Activated T-helper 17 cell treated with anti-CD3 and anti-CD28 coated beads, Interleukin-2, amount 50 U/mL, for 72 hours (primary cell): ENCODE measurements at regions not wholly inside any gene's neighbourhood (a gene's known extent, or its start where the extent isn't known, plus 50 kb on each side); places are given as distances from the start of the nearest gene placed in this dataset.

Source experiments
- ATAC-seq: fragments of 150-1000 bp; cut with Tn5 transposase; replicated peaks from 2 replicates; pipeline ENCODE4 v1.10.0; 2021; ENCODE audit warnings: mild to moderate bottlenecking, moderate library complexity
- H3K27ac Mint-ChIP-seq: one replicate; pipeline ENCODE4 v1.8.0; 2022; ENCODE audit warnings: mixed read lengths
- H3K27me3 Mint-ChIP-seq: one replicate; pipeline ENCODE4 v1.8.0; 2022; ENCODE audit warnings: mixed read lengths
- H3K36me3 Mint-ChIP-seq: one replicate; pipeline ENCODE4 v1.8.0; 2022; ENCODE audit warnings: low read depth, mild to moderate bottlenecking, mixed read lengths
- H3K4me1 Mint-ChIP-seq: one replicate; pipeline ENCODE4 v1.8.0; 2022; ENCODE audit warnings: mixed read lengths
- H3K4me3 Mint-ChIP-seq: one replicate; pipeline ENCODE4 v1.8.0; 2022; ENCODE audit warnings: mild to moderate bottlenecking, mixed read lengths
- H3K9me3 Mint-ChIP-seq: one replicate; pipeline ENCODE4 v1.8.0; 2022; ENCODE audit warnings: mixed read lengths

DNA sequence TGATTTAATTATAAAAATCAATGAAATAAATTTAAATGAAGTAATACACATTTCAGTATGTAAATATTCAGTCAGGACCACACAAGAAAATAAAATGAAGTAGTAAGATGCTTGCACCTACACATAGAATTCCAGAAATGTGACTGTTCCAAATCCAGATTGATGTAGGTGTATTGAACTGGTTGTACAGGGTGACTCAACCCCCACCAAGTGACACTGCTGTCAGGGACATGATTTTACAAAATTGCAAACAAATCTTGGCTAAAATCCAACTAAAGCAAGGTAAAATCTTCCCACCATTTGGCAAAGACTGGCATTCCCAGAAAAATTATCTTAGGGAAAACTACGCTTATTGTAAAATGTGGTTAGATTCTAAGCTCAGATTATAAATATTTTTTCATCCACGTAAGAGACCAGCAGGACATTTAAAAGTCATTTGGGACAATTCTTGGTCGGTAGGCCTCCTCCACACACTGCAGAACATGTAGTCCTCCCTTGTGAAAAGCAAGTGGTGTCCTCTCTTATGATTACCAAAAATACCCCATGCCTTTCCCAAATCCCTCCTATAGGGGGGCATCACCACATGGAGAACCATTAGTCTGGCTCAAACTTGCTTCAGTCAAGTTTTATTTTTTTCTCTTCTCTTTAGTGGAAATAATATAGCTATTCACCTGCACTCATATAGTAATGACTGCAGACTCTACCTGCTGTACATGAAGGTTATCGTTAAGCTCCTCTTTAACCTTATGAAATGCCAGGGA, 287.1 kb upstream of the SMIM30 start:
- H3K4me1 Mint-ChIP-seq, result no peaks in the 10 kb centered on the region
- H3K27me3 Mint-ChIP-seq, result peaks cover 22% of the 10 kb centered on the region
- ATAC-seq, result no peak
- H3K27ac Mint-ChIP-seq, result no peak overlapping the region
- no peaks in the 10 kb centered on the region for H3K36me3 Mint-ChIP-seq
- H3K9me3 Mint-ChIP-seq, result no peaks in the 10 kb centered on the region
- no peak overlapping the region for H3K4me3 Mint-ChIP-seq

DNA sequence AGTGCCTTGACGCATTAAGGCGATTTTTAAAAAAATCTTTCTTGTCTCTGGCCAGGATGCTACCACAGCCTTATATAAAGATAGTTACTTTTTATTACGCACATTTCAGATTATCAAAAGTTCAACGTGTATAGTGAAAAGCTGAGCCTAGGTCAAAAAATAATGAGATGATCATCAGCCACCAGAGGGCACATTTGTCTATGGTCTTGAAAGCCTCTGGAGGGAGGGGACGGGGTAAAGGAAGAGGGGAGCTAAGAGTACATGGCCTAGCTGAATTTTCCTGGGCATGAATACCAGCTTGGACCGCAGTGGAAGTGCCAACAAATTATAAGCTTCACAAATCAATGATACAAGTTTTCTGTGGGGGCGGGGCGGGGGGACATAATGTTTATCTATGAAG, 285.9 kb upstream of the SMIM30 start:
- H3K9me3 Mint-ChIP-seq, result no peaks in the 10 kb centered on the region
- H3K27me3 Mint-ChIP-seq, result peaks cover 19% of the 10 kb centered on the region
- no peak overlapping the region for H3K27ac Mint-ChIP-seq
- no peaks in the 10 kb centered on the region for H3K36me3 Mint-ChIP-seq
- H3K4me1 Mint-ChIP-seq, result no peaks in the 10 kb centered on the region
- no peak overlapping the region for H3K4me3 Mint-ChIP-seq
- no peak for ATAC-seq

DNA sequence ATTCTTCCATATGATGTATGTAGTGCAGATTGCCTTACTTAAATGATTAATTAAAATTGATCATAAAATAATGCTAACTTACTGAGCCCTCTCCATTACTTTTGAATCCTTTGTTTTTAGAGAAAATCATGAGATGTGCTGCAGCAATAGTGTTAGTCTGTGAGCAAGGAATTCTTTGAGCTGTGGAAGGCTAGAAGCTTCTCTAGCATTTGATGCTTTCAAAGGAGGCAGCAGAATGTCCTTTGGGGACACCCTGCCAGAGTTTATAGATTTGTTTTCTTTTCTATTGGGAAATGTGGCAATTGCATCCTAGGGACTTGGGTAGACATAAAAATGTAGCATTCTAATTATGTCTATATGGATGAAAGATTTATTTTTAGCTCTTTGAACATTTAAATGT, 284.1 kb upstream of the SMIM30 start:
- ATAC-seq, result no peak
- no peaks in the 10 kb centered on the region for H3K4me1 Mint-ChIP-seq
- H3K4me3 Mint-ChIP-seq, result no peak overlapping the region
- peaks cover 14% of the 10 kb centered on the region for H3K27me3 Mint-ChIP-seq
- no peaks in the 10 kb centered on the region for H3K9me3 Mint-ChIP-seq
- H3K27ac Mint-ChIP-seq, result no peak overlapping the region
- H3K36me3 Mint-ChIP-seq, result no peaks in the 10 kb centered on the region

DNA sequence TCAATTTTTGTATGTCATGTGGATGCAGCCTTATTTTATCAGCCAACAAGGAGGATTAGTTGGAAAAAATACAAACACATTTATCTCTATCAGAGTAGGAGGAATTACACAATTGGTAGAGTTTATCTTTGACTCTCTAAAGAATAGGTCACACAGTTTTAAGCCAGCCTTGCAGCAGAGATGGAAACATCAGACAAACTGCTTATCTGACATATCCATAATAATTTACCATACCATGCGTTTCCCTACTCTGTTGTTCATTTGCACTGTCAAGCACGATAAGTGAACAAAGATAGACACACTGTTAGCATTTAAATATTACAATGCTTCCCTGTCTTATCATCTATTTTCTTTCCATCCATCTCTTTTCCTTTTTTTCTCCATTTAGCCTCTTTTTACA, 283.7 kb upstream of the SMIM30 start:
- H3K9me3 Mint-ChIP-seq, result no peaks in the 10 kb centered on the region
- H3K27me3 Mint-ChIP-seq, result peaks cover 14% of the 10 kb centered on the region
- H3K27ac Mint-ChIP-seq, result no peak overlapping the region
- no peaks in the 10 kb centered on the region for H3K36me3 Mint-ChIP-seq
- no peak for ATAC-seq
- H3K4me1 Mint-ChIP-seq, result no peaks in the 10 kb centered on the region
- no peak overlapping the region for H3K4me3 Mint-ChIP-seq

DNA sequence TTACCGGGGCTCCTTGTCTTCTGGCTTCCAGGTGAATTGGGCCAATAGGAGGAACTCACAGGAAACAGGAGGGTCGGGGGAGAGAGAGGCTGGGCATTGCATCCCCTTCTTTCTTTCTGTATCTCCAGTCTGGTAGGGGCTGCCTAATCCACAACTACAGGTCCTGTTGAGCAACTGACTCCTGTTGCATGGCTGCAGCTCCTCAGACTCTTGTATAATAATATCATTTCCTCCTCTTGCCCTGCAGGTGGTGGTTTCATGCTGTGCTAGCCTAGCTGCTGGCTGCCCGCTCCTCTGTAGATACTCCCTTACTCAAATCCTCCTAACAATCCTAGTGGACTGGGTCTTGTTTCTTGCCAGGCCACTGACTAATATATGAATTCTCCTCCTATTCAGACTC, 276.5 kb upstream of the SMIM30 start:
- Mint-ChIP-seq H3K9me3 (peaks cover 1% of the 10 kb centered on the region), H3K4me1 (no peaks in the 10 kb centered on the region), H3K36me3 (no peaks in the 10 kb centered on the region), H3K27me3 (no peaks in the 10 kb centered on the region), H3K4me3 (no peak overlapping the region), H3K27ac (no peak overlapping the region)
- ATAC-seq, result no peak

DNA sequence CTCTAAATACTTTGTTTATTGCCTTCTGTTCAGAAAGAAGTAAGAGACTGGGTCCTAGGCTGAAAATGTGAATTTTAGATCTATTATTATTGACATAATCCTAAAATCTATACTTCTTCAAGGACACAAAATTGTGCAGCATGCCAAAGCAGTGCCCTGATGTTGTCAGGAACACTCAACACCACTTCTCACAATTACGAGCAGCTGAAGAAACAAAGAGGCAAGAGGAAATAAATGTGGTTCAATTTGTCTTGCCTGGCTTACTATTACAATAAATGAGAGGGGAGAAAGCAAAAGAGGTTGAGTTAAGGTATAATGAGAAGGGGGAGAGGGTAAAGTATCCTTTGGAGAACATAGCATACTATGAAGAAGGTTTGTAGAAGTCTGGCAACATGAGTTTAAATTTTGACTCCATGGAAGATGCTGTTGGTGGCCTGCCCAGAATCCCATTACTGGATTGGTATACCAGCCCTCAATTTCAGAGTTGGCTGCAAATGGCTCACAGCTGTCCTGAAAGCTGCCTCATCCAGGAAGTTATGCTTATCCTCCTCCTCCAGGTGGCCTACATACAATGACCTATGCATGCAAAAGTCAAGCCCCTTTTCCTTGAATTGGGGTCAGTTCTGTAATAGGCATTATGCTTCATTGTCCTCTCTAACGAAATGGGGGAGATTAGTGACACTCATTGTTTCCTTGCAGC, 274.6 kb upstream of the SMIM30 start:
- ATAC-seq, result no peak
- Mint-ChIP-seq H3K4me1 (no peaks in the 10 kb centered on the region), H3K4me3 (no peak overlapping the region), H3K36me3 (no peaks in the 10 kb centered on the region), H3K27me3 (peaks cover 3% of the 10 kb centered on the region), H3K27ac (no peak overlapping the region), H3K9me3 (peaks cover 6% of the 10 kb centered on the region)

DNA sequence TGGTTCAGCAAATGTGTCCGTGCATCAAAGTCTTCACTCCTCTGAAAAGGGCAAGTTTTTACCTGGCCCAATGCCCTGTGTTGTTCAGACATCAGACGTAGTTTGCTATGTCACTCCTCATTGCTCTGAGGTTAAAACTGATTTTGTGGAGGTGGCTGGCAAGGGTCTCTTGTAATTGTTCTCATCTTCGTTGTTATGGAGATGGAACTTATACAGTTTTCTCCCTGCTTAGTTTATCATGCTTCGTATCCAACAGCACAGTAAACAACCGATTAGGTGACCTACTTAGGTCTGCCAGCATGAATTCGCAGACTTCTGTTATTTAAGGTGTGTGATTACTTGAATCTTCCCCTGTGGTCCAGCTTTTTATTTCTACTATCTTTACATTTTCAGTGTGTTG, 274.1 kb upstream of the SMIM30 start:
- peaks cover 6% of the 10 kb centered on the region for H3K9me3 Mint-ChIP-seq
- no peak overlapping the region for H3K4me3 Mint-ChIP-seq
- peaks cover 3% of the 10 kb centered on the region for H3K27me3 Mint-ChIP-seq
- no peak for ATAC-seq
- no peak overlapping the region for H3K27ac Mint-ChIP-seq
- no peaks in the 10 kb centered on the region for H3K36me3 Mint-ChIP-seq
- no peaks in the 10 kb centered on the region for H3K4me1 Mint-ChIP-seq

DNA sequence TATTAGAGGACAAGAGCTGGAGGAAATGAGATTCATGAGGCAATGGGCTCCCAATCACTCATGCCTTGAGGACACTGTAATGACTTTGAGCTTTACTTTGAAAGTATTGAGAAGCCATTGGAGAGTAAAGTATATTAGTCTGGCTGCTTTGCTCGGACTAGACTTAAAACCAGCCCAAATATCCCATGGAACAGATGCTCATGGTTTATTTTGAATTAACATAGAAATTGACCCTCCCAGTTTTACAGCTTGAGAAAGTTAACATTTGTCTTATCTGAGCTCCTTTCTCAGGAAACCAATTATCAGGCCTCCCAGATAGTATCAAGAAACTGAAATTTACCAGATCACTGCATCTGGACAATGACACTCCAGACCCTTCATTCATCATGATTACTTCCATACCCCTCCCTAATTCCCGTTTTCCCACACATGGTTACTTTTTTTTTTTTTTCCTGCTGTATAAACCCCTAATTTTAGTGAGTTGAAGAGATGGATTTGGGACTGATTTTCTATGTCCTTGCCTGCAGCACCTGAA, 270.8 kb upstream of the SMIM30 start:
- no peak overlapping the region for H3K4me3 Mint-ChIP-seq
- no peaks in the 10 kb centered on the region for H3K36me3 Mint-ChIP-seq
- no peaks in the 10 kb centered on the region for H3K4me1 Mint-ChIP-seq
- no peak overlapping the region for H3K27ac Mint-ChIP-seq
- H3K9me3 Mint-ChIP-seq, result peaks cover 6% of the 10 kb centered on the region
- ATAC-seq, result no peak
- H3K27me3 Mint-ChIP-seq, result peaks cover 3% of the 10 kb centered on the region

DNA sequence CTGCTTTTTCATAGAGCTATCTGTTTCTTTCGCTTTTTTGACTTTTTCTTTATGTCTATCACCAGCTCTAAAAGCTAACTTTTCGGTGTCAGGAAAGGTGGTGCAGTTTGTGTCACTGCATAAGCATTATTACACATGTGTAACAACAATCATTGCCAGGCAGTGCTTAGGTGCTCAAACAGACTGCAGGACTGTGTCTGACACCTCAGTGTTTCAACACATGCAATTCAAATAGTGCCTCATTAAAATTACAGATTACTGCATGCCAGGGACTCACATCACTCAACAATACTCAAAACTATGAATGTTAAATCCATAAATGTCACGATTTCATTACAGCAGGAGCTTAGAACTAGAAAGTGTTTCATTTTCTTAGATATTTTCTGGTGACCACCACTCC, 265.3 kb upstream of the SMIM30 start:
- Mint-ChIP-seq H3K36me3 (no peaks in the 10 kb centered on the region), H3K9me3 (no peaks in the 10 kb centered on the region), H3K4me1 (no peaks in the 10 kb centered on the region), H3K27me3 (peaks cover 1% of the 10 kb centered on the region), H3K4me3 (no peak overlapping the region), H3K27ac (no peak overlapping the region)
- no peak for ATAC-seq

DNA sequence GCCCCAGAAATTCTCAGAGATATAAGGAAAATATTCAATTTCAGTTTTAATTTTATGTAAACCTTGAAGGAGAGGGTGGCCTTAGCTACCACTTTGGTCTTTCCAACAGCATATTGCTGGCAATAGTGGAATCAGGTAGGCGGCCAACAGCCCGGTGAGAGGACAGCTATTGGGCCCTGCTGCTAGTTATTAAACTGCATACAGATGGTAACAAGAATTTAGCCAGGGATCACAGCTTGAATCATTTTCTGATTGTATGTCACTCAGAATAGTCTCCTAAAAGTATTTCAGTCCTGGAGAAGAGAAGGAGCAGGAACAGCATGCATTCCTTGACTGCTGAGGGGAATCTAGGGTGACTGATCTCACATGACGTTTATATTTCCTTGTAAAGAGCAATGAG, 261.4 kb upstream of the SMIM30 start:
- Mint-ChIP-seq H3K4me1 (no peaks in the 10 kb centered on the region), H3K36me3 (no peaks in the 10 kb centered on the region), H3K4me3 (no peak overlapping the region), H3K27me3 (no peaks in the 10 kb centered on the region), H3K27ac (no peak overlapping the region), H3K9me3 (no peaks in the 10 kb centered on the region)
- ATAC-seq, result no peak

DNA sequence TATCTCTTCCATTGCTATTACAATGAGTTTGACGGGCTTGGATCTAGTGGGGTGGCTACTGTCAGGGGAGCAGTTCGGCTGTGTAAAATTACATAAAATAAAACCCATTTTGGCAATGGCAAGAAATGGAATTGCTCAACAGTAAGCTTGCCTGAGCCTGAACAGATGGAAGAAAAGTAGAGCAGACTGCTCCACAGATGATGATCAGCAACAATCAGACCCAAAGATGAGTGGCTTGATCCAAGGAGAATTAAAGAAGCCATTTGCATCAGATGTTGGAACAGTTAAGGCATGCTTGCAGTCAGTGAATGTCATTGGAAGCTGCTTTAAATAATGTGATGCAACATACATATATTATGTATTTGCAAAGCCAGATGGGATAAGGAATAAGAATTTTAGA, 256.6 kb upstream of the SMIM30 start:
- Mint-ChIP-seq H3K4me3 (no peak overlapping the region), H3K9me3 (no peaks in the 10 kb centered on the region), H3K36me3 (no peaks in the 10 kb centered on the region), H3K4me1 (no peaks in the 10 kb centered on the region), H3K27me3 (no peaks in the 10 kb centered on the region), H3K27ac (no peak overlapping the region)
- no peak for ATAC-seq

DNA sequence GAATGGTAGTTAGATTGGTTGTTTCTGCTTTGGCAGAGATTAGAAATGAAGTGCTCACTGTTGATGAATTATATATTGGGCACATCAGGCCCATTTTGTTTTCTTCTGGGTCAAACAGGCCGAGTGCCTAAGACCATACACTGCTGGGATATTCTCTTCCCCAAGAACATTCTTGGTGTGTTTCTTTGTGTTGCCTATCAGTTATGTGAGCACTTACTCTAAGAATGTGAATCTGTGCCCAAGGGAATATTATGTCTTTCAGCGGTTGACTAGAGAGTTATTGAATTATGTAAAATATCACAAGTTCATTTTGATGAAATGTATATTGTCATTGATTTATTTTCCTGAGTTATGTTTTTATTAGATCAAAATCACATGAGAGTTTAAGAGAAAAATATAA, 255.5 kb upstream of the SMIM30 start:
- ATAC-seq, result no peak
- H3K36me3 Mint-ChIP-seq, result no peaks in the 10 kb centered on the region
- H3K27ac Mint-ChIP-seq, result no peak overlapping the region
- no peaks in the 10 kb centered on the region for H3K4me1 Mint-ChIP-seq
- H3K9me3 Mint-ChIP-seq, result no peaks in the 10 kb centered on the region
- no peak overlapping the region for H3K4me3 Mint-ChIP-seq
- H3K27me3 Mint-ChIP-seq, result no peaks in the 10 kb centered on the region

DNA sequence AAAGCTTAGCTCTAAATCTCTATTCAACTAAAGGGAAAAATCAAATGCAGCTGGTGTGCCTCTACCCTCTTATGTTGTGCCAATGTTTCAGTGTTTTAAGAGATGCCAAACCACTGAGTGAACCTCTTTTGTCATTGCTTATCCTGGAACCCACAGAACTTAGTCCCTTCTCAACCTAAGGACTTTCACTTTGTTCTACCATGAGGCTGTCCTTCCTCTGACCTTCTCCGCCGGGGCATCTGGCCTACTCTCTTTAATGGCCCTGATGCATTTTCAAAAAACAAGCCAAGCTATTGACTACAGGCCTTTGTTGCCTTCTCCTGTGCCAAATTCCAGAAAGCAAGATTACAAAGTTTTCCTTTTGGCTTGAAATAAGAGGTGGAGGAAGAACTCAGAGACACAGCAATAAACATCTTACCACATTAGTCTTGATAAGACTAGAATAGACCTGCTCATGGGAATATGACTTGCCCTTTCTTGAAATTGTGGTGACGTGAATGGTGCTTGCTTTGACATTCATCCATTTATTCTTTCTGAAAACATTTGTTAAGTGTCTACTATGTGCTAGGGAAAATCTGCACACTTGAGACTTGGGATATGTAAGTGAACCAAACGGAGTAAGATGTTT, 253.2 kb upstream of the SMIM30 start:
- Mint-ChIP-seq H3K36me3 (no peaks in the 10 kb centered on the region), H3K27me3 (no peaks in the 10 kb centered on the region), H3K9me3 (no peaks in the 10 kb centered on the region), H3K4me3 (no peak overlapping the region), H3K27ac (no peak overlapping the region), H3K4me1 (no peaks in the 10 kb centered on the region)
- ATAC-seq, result no peak

DNA sequence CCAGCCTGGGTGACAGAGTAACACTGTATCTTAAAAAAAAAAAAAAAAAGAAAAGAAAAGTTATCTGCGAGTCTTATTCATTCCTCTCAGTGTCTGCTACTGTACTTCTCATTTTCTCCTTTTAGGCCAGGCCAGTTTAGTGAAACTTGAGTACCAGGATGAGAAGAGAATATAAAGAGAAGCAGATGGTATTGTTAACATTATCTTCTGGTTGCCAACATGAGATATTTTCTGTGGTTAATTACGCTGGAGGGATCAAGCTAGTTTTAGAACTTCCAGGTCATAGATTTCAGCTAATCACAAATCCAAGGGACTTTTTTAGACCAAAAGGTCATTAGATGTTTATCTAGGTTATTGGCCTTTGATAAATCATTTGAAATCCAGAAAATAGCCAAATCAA, 252.6 kb upstream of the SMIM30 start:
- H3K27me3 Mint-ChIP-seq, result no peaks in the 10 kb centered on the region
- no peak overlapping the region for H3K27ac Mint-ChIP-seq
- ATAC-seq, result no peak
- no peaks in the 10 kb centered on the region for H3K4me1 Mint-ChIP-seq
- H3K9me3 Mint-ChIP-seq, result no peaks in the 10 kb centered on the region
- H3K4me3 Mint-ChIP-seq, result no peak overlapping the region
- H3K36me3 Mint-ChIP-seq, result no peaks in the 10 kb centered on the region

DNA sequence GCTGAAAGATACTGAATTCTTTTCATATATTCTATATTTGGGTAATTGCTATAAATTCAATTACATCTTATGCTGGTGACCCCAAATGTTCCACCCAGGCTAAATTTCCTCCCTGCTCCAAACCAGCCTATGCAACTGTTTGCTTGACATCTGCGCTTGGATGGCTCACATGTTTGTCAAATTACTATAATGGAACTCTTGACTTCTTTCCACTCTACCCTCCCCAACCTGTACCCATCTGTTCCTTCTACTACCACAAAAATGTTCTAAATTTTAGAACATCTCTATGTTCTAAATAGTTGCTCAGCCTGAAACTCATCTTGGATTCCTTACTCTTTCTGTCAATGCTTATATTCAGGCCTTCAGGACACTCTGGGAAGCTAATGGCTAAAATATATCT, 249.9 kb upstream of the SMIM30 start:
- Mint-ChIP-seq H3K4me3 (no peak overlapping the region), H3K27ac (no peak overlapping the region), H3K36me3 (no peaks in the 10 kb centered on the region), H3K27me3 (no peaks in the 10 kb centered on the region), H3K9me3 (no peaks in the 10 kb centered on the region), H3K4me1 (no peaks in the 10 kb centered on the region)
- ATAC-seq, result no peak
